ENCODE measurements at regions not wholly inside any gene's neighbourhood (a gene's known extent, or its start where the extent isn't known, plus 50 kb on each side); places are given as distances from the start of the nearest gene placed in this dataset.

- dilution Hi-C loops (cut with MboI; ENCODE audit: extremely low pct_ligation_motif_present, low sequenced_read_pairs): no loop called here
- no peak for FAIRE-seq
These were observed 710.7 kb upstream of the ADAMTS5 start for GRCh38 chr21:27677546-27677945.

DNA sequence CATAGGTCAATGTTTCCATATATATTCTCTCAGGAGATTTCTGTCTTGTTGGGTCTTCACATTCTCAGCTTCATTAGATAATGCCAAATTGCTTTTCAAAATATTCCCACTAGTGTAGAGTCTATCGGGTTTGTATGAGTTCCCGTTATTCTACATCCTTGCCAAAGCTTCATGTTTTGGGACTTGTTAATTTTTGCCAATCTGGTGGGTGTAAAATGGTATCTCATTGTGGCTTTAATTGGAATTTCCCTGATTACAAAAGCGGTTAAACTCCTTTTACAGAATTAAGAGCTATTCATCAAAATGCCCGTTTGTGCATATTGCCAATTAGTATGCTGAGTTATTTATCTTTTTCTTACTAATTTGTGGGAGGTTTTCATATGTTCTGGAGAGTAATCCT, 708.4 kb upstream of the ADAMTS5 start:
- H3K9ac ChIP-seq (ENCODE audit: control insufficient read depth, extremely low read depth, insufficient read depth, low read length): no peak overlapping the region
- peaks cover 13% of the 10 kb centered on the region for H3K4me1 ChIP-seq (ENCODE audit: control insufficient read depth, extremely low read depth, insufficient read depth, low read length)
- H3K79me2 ChIP-seq (ENCODE audit: control insufficient read depth, insufficient read depth, low read length): no peaks in the 10 kb centered on the region
- H3K27ac ChIP-seq (ENCODE audit: control insufficient read depth, insufficient read depth, low read length): no peak overlapping the region
- no peaks in the 10 kb centered on the region for H3K9me3 ChIP-seq (ENCODE audit: control insufficient read depth, low read depth, low read length)
- no peaks in the 10 kb centered on the region for H4K20me1 ChIP-seq (ENCODE audit: control insufficient read depth, extremely low read depth, insufficient read depth, low read length)
- dilution Hi-C loops (cut with MboI; ENCODE audit: extremely low pct_ligation_motif_present, low sequenced_read_pairs): no loop called here
- DNase-seq (ENCODE audit: low read depth, low spot score): no peak
- TF ChIP-seq CTCF (optimal IDR thresholded peaks at IDR 0.05 in 1 of 3, IDR thresholded peaks at IDR 0.05 in 1 of 3, conservative IDR thresholded peaks at IDR 0.05 in 1 of 3; ENCODE audit: extremely low read depth in 1 of 3, insufficient read depth in 2 of 3, low read length in 3 of 3): no peak
- no peak for TF ChIP-seq EZH2 (IDR thresholded peaks at IDR 0.05; ENCODE audit: low read length)
- no peak overlapping the region for H3K4me2 ChIP-seq (ENCODE audit: control insufficient read depth, extremely low read depth, insufficient read depth, low read depth, low read length)
- H3K27me3 ChIP-seq (ENCODE audit: control insufficient read depth, extremely low read depth, insufficient read depth, low read length): no peaks in the 10 kb centered on the region
- peak overlapping the region; percentile 52 for H2AFZ ChIP-seq (ENCODE audit: control insufficient read depth, low read length)
- H3K4me3 ChIP-seq (ENCODE audit: control insufficient read depth in 2 of 3, extremely low read depth in 1 of 3, insufficient read depth in 2 of 3, low read depth in 1 of 3, low read length in 3 of 3): no peak overlapping the region
- H3K36me3 ChIP-seq (ENCODE audit: control insufficient read depth in 2 of 2, extremely low read depth in 1 of 2, insufficient read depth in 2 of 2, low read length in 2 of 2): no peaks in the 10 kb centered on the region
- no peaks in the 10 kb centered on the region for H3K9me1 ChIP-seq (ENCODE audit: control insufficient read depth, extremely low read depth, insufficient read depth, low read length)
- FAIRE-seq: no peak

More at GRCh38 chr21:27677546-27677945, 710.7 kb upstream of the ADAMTS5 start:
- no peaks in the 10 kb centered on the region for H3K36me3 ChIP-seq (ENCODE audit: control insufficient read depth in 2 of 2, extremely low read depth in 1 of 2, insufficient read depth in 2 of 2, low read length in 2 of 2)
- no peak overlapping the region for H3K9ac ChIP-seq (ENCODE audit: control insufficient read depth, extremely low read depth, insufficient read depth, low read length)
- no peaks in the 10 kb centered on the region for H3K79me2 ChIP-seq (ENCODE audit: control insufficient read depth, insufficient read depth, low read length)
- no peak overlapping the region for H2AFZ ChIP-seq (ENCODE audit: control insufficient read depth, low read length)
- no peak overlapping the region for H3K4me3 ChIP-seq (ENCODE audit: control insufficient read depth in 2 of 3, extremely low read depth in 1 of 3, insufficient read depth in 2 of 3, low read depth in 1 of 3, low read length in 3 of 3)
- H3K27ac ChIP-seq (ENCODE audit: control insufficient read depth, insufficient read depth, low read length): no peak overlapping the region
- H4K20me1 ChIP-seq (ENCODE audit: control insufficient read depth, extremely low read depth, insufficient read depth, low read length): no peaks in the 10 kb centered on the region
- no peak for DNase-seq (ENCODE audit: low read depth, low spot score)
- no peak for TF ChIP-seq EZH2 (IDR thresholded peaks at IDR 0.05; ENCODE audit: low read length)
- TF ChIP-seq CTCF (optimal IDR thresholded peaks at IDR 0.05 in 1 of 3, IDR thresholded peaks at IDR 0.05 in 1 of 3, conservative IDR thresholded peaks at IDR 0.05 in 1 of 3; ENCODE audit: extremely low read depth in 1 of 3, insufficient read depth in 2 of 3, low read length in 3 of 3): no peak
- no peaks in the 10 kb centered on the region for H3K27me3 ChIP-seq (ENCODE audit: control insufficient read depth, extremely low read depth, insufficient read depth, low read length)
- no peaks in the 10 kb centered on the region for H3K9me1 ChIP-seq (ENCODE audit: control insufficient read depth, extremely low read depth, insufficient read depth, low read length)
- no peak overlapping the region for H3K4me2 ChIP-seq (ENCODE audit: control insufficient read depth, extremely low read depth, insufficient read depth, low read depth, low read length)
- H3K9me3 ChIP-seq (ENCODE audit: control insufficient read depth, low read depth, low read length): no peaks in the 10 kb centered on the region
- H3K4me1 ChIP-seq (ENCODE audit: control insufficient read depth, extremely low read depth, insufficient read depth, low read length): peaks cover 25% of the 10 kb centered on the region
